GM11168 (cell line): ENCODE measurements at regions not wholly inside any gene's neighbourhood (a gene's known extent, or its start where the extent isn't known, plus 50 kb on each side); places are given as distances from the start of the nearest gene placed in this dataset.
"Not testable (repeated sequence)": the region's sequence is repeated elsewhere in the genome, so short reads cannot be mapped to it uniquely, and the experiment has no call there.

Experiments used
- in situ Hi-C: fragments of 300-500 bp; cut with MboI; formaldehyde crosslinking; loops from one replicate; pipeline ENCODE4 v1.12.0; 2022; ENCODE audit warnings: low sequenced_read_pairs; ENCODE audit not compliant: unreplicated experiment

DNA sequence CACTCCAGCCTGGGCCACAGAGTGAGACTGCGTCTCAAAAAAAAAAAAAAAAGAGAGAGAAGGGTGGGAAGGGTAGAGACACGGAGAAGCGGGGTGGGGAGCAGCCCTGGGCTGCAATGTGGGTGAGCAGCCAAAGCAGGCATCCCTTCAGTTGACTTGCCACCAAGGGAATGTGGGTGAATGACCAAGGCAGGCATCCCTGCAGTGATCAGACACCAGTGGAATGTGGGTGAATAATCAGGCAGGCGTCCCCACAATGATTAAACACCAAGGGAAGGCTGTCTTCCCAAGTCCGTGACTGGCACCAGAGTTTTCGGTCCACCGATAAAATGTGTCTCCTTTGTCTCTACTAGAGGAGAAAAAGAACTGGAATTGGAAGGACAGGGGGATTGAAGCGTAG lies 69.0 kb upstream of the EZR start:
- in situ Hi-C loops = not testable (repeated sequence)

DNA sequence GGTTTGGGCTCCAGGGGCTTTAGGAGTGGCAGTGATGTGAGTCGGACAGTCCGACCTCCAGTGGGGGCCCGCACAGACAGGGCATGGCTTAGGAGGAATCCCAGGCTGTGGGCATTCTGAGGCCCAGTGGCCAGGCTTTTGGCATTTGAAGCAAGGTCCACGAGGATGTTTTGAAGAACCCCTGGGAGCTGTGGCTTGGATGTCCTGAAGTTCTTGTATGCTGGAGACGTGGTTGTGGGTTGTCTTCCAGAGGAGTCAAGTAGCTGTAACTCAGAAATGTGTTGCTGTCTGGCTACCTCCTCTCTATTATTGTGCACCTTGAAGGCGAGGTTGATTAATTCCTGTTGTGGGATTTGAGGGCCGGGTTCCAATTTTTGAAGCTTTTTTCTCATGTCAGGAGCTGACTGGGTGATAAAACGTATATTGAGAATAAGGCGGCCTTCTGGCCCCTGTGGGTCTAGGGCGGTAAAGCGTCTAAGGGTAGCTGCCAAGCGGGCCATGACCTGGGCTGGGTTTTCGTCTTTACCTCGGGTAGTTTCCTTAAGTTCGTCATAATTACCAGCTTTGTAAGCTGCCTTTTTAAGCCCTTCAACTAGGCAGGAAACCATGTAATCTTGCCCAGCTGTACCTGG lies 67.3 kb upstream of the EZR start:
- in situ Hi-C loops = not testable (repeated sequence)

DNA sequence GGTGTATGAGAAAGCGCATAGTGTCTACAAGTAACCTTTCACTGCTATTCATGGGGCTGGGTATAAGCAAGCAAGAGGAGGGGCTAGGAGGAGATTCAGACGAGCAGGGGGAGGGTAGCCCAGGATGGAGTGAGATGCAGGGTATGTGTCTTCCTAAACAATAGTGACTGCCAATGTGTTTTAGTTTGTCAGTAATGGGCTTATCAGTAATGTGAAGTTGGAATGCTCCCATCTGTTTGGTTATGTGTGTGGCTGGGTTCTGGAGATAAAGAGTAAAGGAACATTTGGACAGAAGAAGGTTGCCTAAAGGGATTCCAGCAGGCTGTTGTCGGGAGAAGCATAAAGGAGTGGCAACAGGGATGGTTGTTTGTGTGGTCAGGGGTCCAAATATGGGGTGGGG lies 62.7 kb upstream of the EZR start:
- in situ Hi-C loops = not testable (repeated sequence)

GRCh38 chr6:158881276-158881675 lies 62.1 kb upstream of the EZR start:
- in situ Hi-C loops = not testable (repeated sequence)

GRCh38 chr6:158879180-158879579 lies 60.0 kb upstream of the EZR start:
- in situ Hi-C loops = loop anchor here (10.0 kb wide), 1 partner anchor 64 kb away; the partner anchor contains the start of gene EZR

DNA sequence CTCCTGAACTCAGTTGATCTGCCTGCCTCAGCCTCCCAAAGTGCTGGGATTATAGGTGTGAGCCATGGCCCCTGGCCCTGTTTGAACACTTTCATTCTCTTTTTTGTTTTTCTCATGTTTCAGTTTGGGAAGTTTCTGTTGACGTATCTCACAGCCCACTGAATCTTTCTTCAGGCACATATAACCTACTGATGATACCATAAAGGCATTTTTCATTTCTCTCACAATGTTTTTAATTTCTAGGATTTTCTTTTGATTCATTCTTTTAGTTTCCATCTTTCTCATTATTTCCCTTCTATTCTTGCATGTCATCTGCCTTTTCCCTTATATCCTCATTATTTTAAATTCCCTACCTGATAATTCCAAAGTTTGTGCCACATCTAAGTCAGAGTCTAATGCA lies 58.5 kb upstream of the EZR start:
- in situ Hi-C loops = loop anchor here (10.0 kb wide), 1 partner anchor 63 kb away; the partner anchor contains the start of gene EZR

DNA sequence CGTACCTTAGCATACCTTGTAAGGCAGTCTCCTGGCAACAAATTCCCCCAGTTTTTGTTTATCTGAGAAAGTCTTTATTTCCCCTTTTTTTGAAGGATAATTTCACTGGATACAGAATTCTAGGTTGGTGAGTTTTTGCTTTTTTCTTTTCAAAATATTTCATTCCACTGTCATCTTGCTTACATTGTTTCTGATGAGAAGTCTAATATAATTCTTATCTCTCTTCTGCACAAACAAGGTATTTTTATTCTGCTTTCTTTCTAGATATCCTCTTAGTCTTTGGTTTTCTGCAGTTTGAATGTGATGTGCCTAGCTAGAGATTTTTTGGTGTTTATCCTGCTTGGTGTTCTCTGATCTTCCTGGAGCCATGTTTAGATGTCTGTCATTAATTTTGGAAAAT lies 57.7 kb upstream of the EZR start:
- in situ Hi-C loops = loop anchor here (10.0 kb wide), 1 partner anchor 62 kb away; the partner anchor contains the start of gene EZR

DNA sequence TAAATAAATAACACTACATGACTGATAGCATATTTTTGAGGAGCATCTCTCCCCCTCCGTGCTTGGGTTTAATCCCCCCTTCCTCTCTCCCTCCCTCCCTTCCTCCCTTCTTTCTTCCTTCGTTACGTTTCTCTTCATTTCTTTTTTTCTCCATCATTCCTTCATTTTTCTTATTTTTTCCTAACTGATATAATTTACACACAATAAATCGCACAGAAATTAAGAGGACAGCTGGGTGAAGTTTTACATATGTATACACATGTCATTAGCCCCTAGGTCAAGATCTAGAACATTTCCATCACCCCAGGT lies 51.4 kb upstream of the EZR start:
- in situ Hi-C loops = loop anchor here (10.0 kb wide), 1 partner anchor 56 kb away; the partner anchor contains the start of gene EZR

DNA sequence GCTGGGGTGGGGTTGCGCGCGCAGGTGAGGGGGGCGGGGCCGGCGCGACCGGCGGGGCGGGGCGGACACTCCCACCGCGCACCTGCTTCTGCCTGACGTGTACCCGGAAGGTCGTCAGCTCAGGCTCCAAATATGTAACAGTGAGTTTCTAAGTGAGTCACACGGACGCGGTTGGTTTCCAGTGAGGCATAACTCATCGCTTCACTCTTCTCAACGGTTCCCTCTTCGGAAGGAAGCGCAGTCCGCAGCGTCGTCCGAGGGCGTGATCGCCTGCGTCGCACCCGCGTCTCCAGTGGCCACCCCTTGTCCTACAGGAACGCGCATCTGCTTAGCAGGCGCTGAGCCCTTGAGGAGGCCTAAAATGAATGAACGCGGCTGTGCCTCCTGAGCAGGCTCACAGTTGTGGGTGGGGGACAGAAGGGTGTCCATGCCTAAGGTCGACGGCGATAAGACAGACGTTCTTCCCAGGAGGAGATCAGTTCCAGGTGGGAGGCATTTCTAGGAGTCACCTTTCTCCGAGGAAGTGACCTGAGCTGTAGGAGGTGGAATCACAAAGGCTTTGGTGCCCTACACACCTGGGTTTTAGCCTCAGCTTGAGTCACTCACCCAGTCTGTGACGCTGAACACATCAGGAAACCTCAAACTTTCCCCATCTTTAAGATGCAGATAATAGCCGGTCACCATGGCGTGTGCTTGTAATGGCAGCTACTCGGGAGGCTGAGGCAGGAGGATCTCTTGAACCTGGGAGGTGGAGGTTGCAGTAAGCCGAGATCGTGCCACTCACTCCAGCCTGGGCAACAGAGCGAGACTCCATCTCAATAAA lies 50.9 kb upstream of the EZR start:
- in situ Hi-C loops = loop anchor here (10.0 kb wide), 1 partner anchor 55 kb away; the partner anchor contains the start of gene EZR

DNA sequence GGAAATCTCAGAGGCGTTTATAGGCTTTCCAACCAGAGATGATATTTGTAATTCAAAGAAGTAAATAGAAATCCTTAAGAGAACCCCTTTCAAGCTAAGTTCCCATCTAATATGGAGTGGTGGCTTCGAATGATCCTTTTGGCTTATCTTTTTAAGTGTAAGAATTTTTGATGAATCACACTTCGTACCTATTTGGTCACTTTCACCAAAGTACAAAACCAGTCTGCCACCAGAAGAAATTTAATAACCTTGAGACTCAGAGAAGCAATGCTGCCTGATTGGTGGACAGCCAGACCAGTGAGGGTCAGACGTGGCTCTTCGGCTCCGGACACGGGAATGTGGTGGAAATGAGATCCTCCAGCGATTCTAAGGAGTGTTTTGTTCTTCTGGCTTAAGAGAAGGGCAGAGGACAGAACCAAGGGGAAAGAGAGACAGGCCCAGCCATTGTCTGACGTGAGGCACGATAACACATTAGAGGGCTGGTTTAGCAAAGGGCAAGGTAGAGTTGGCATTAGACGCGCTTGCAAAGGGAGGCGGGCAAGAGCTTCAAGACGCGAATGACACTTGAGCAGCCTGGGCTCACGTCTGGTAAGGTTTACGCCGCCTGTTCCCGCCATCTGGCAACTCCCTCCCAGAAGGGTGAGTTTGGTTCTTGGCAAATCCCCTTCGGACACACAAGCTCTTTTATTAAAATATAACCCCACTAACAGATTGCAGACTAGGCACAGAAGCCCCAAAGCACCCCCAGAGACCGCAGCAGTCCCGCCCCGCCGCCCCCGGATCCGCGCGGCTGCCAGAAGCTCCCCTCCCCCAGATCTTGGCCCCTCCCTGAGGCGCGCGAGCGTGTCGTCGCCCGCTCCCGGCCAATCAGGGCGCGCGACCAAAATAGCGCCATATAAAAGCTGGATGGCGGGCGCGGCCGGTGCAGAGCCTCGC lies 50.0 kb upstream of the EZR start:
- in situ Hi-C loops = no loop called here
